Right lobe of liver (tissue), 6 donors: ENCODE measurements at regions not wholly inside any gene's neighbourhood (a gene's known extent, or its start where the extent isn't known, plus 50 kb on each side); places are given as distances from the start of the nearest gene placed in this dataset.
"Not testable (repeated sequence)": the region's sequence is repeated elsewhere in the genome, so short reads cannot be mapped to it uniquely, and the experiment has no call there.

Experiments used
- ATAC-seq, 4 donors: fragments of 200-7000 bp; cut with Tn5 transposase; one replicate each; pipeline ENCODE4 v1.9.1; 2020; ENCODE audit warnings: mild to moderate bottlenecking in 4 of 4, moderate library complexity in 4 of 4
- DNase-seq, 3 donors: peaks; one replicate each; pipeline ENCODE4 v3.0.0-alpha.2; 2020
- H3K27ac ChIP-seq, 3 donors: fragments of 200-600 bp; one replicate each; pipeline ENCODE4 v1.8.0; 2022
- H3K27me3 ChIP-seq, 2 donors: fragments of 200-600 bp; one replicate each; pipeline ENCODE4 v1.8.0; 2022
- H3K36me3 ChIP-seq, 4 donors: fragments of 200-600 bp; sonication (generic) in 1 of 4; one replicate each; pipeline versions ENCODE4 v1.5.1 to v1.8.0; 2017 to 2022; ENCODE audit warnings: control low read depth in 1 of 4
- H3K4me1 ChIP-seq, 4 donors: fragments of 200-600 bp; sonication (generic) in 1 of 4; one replicate each; pipeline versions ENCODE4 v1.5.1 to v1.8.0; 2017 to 2022; ENCODE audit warnings: control low read depth in 1 of 4
- H3K4me3 ChIP-seq, 3 donors: fragments of 200-600 bp; one replicate each; pipeline ENCODE4 v1.8.0; 2022
- H3K9me3 ChIP-seq, 4 donors: fragments of 200-600 bp; sonication (generic) in 1 of 4; one replicate each; pipeline versions ENCODE4 v1.5.1 to v1.8.0; 2017 to 2022; ENCODE audit warnings: control low read depth in 1 of 4
- POLR2A ChIP-seq: fragments of 450-650 bp; IDR thresholded peaks from one replicate; pipeline ENCODE4 v1.6.1; 2017; ENCODE audit warnings: antibody characterized with exemption, mild to moderate bottlenecking
- WGBS: methylation state at CpG from one replicate; pipeline ENCODE4 v1.1.6; 2018; ENCODE audit warnings: low coverage, low lambda C conversion rate; ENCODE audit not compliant: insufficient coverage; ENCODE audit errors: missing lambda C conversion rate; 5-methylcytosine and 5-hydroxymethylcytosine counted together
- intact Hi-C, 2 donors: fragments of 100-400 bp; cut with DNase I; formaldehyde crosslinking; loops; one replicate each; pipeline versions ENCODE4 v1.11.2 to v1.14.1; 2022
- TF ChIP-seq, protein P1 (sequence below), 4 donors: fragments of 200-600 bp in 3 of 4; fragments of 450-650 bp in 1 of 4; IDR thresholded peaks; one replicate each; pipeline versions ENCODE4 v1.5.1 to v1.8.0; 2016 to 2022; ENCODE audit warnings: antibody characterized with exemption in 4 of 4, mild to moderate bottlenecking in 2 of 4
- donor health status: DM: no; HTN: yes; CAD: no.
- donor health status: DM: no; HTN: no; CAD: no.
- donor health status: DM: no; HTN: no; CAD: no.
- donor health status: DM: no; HTN: yes; CAD: no.
- donor health status: DM: no; HTN: yes; CAD: no.

DNA sequence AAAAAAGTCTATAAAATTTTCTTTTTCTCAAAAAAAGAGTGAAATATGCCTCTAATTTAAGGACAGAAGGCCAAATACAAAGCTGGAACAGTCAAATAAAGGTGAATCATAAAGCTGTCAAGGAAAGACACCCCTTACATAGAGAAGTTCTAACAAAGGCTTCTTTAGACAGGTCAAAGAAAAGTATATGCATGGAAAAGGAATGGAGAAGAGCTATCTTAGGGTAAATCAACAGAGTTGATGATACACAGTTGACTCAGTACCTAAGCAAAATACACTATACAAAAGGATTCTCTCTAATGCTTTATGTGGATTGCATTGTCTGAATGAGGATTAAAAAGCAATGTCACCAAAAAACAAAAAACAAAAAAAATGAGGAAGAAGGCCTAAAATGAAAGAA, 214.8 kb downstream of the TXNL1 start:
- Histone ChIP-seq H3K36me3 (no peaks in the 10 kb centered on the region), H3K27ac (no peak overlapping the region), H3K27me3 (no peaks in the 10 kb centered on the region), H3K4me1 (no peaks in the 10 kb centered on the region), H3K9me3 (no peaks in the 10 kb centered on the region), H3K4me3 (no peak overlapping the region)
- ATAC-seq (no peak), DNase-seq (no peak)
- TF ChIP-seq POLR2A = no peak
- TF ChIP-seq, protein P1, sequence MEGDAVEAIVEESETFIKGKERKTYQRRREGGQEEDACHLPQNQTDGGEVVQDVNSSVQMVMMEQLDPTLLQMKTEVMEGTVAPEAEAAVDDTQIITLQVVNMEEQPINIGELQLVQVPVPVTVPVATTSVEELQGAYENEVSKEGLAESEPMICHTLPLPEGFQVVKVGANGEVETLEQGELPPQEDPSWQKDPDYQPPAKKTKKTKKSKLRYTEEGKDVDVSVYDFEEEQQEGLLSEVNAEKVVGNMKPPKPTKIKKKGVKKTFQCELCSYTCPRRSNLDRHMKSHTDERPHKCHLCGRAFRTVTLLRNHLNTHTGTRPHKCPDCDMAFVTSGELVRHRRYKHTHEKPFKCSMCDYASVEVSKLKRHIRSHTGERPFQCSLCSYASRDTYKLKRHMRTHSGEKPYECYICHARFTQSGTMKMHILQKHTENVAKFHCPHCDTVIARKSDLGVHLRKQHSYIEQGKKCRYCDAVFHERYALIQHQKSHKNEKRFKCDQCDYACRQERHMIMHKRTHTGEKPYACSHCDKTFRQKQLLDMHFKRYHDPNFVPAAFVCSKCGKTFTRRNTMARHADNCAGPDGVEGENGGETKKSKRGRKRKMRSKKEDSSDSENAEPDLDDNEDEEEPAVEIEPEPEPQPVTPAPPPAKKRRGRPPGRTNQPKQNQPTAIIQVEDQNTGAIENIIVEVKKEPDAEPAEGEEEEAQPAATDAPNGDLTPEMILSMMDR (IDR thresholded peaks at IDR 0.05) = no peak
- intact Hi-C loops = no loop called here

DNA sequence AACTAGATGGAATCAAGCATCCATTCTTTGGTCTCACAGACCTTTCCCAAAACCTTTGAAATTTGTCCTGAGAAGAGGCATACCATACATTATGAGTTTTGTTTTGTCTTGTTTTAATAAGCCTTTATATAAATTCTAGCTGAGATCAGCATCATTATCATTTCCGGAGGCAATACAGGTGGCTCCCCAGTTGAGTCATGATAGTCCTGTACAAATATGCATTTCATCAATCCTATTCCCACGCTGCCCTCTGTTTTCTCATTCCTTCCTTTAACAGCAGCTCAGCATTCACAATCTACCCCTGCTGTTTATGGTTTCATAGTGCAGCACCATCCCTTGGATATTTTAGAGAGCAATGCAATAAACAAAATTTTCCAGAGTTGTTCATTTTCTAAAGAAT, 216.7 kb downstream of the TXNL1 start:
- Histone ChIP-seq H3K4me1 (no peaks in the 10 kb centered on the region), H3K9me3 (no peaks in the 10 kb centered on the region), H3K4me3 (no peak overlapping the region), H3K27me3 (no peaks in the 10 kb centered on the region), H3K27ac (no peak overlapping the region), H3K36me3 (no peaks in the 10 kb centered on the region)
- TF ChIP-seq, protein P1 (IDR thresholded peaks at IDR 0.05) = no peak
- TF ChIP-seq POLR2A = no peak
- WGBS = 70% methylated on average over 2 of the region's 2 CpGs
- intact Hi-C loops = no loop called here
- no peak for ATAC-seq
- DNase-seq = no peak

DNA sequence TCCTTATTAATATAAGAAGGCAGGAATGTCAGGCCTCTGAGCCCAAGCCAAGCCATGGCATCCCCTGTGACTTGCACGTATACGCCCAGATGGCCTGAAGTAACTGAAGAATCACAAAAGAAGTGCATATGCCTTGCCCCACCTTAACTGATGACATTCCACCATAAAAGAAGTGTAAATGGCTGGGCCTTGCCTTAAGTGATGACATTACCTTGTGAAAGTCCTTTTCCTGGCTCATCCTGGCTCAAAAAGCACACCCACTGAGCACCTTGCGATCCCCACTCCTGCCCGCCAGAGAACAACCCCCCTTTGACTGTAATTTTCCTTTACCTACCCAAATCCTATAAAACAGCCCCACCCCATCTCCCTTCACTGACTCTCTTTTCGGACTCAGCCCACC, 217.5 kb downstream of the TXNL1 start:
- WGBS = 76% methylated on average over 4 of the region's 5 CpGs
- intact Hi-C loops = not testable (repeated sequence)

DNA sequence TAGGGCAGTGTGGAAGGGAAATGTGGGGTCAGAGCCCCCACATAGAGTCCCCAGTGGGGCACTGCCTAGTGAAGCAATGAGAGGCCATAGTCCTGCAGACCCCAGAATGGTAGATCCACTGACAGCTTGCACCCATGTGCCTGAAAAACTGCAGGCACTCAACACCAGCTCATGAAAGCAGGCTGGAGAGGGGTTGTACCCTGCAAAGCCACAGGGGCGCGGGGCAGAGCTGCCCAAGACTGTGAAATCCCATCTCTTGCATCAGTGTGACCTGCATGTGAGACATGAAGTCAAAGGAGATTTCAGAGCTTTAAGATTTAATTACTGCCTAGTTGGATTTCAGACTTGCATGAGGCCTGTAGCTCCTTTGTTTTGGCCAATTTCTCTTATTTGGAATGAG, 224.0 kb downstream of the TXNL1 start:
- H3K27ac ChIP-seq = no peak overlapping the region
- TF ChIP-seq, protein P1 (IDR thresholded peaks at IDR 0.05) = no peak
- TF ChIP-seq POLR2A = no peak
- no peaks in the 10 kb centered on the region for H3K9me3 ChIP-seq
- no peak for DNase-seq
- intact Hi-C loops = no loop called here
- no peak for ATAC-seq
- no peaks in the 10 kb centered on the region for H3K4me1 ChIP-seq
- no CpG with 5 or more reads among the region's 2 CpGs for WGBS
- H3K36me3 ChIP-seq = no peaks in the 10 kb centered on the region
- H3K27me3 ChIP-seq = no peaks in the 10 kb centered on the region
- no peak overlapping the region for H3K4me3 ChIP-seq

More for the DNA sequence above, 217.5 kb downstream of the TXNL1 start:
- H3K36me3 ChIP-seq, ATAC-seq, H3K4me3 ChIP-seq, H3K27me3 ChIP-seq, H3K4me1 ChIP-seq, H3K9me3 ChIP-seq, DNase-seq, H3K27ac ChIP-seq: not testable (repeated sequence)

DNA sequence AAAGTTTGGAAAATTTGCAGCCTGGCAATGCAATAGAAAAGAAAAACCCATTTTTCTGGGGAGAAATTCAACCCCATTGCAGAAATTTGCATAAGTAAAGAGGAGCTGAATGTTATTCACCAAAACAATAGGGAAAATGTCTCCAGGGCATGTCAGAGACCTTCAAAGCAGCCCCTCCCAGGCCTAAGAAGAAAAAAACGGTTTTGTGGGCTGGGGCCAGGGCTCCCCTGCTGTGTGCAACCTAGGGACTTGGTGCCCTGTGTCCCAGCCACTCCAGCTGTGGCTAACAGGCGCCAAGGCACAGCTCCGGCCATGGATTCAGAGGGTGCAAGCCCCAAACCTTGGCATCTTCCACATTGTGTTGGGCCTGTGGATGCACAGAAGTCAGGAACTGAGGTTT, 224.5 kb downstream of the TXNL1 start:
- no peak overlapping the region for H3K27ac ChIP-seq
- no peaks in the 10 kb centered on the region for H3K27me3 ChIP-seq
- ATAC-seq = no peak
- no peaks in the 10 kb centered on the region for H3K4me1 ChIP-seq
- no peaks in the 10 kb centered on the region for H3K9me3 ChIP-seq
- DNase-seq = no peak
- TF ChIP-seq, protein P1 (IDR thresholded peaks at IDR 0.05) = no peak
- TF ChIP-seq POLR2A = no peak
- WGBS = 29% methylated on average over 1 of the region's 3 CpGs
- no peaks in the 10 kb centered on the region for H3K36me3 ChIP-seq
- no peak overlapping the region for H3K4me3 ChIP-seq
- intact Hi-C loops = no loop called here
